ENCODE measurements at regions not wholly inside any gene's neighbourhood (a gene's known extent, or its start where the extent isn't known, plus 50 kb on each side); places are given as distances from the start of the nearest gene placed in this dataset.

GRCh38 chr6:51531623-51532022 is 555.8 kb downstream of the PKHD1 start:
- Histone ChIP-seq H3K4me2 (ENCODE audit: control insufficient read depth, extremely low read depth, insufficient read depth, low read depth, low read length) (no peak overlapping the region), H3K4me1 (ENCODE audit: control insufficient read depth, extremely low read depth, insufficient read depth, low read length) (no peaks in the 10 kb centered on the region), H3K9me1 (ENCODE audit: control insufficient read depth, extremely low read depth, insufficient read depth, low read length) (no peaks in the 10 kb centered on the region), H3K36me3 (ENCODE audit: control insufficient read depth in 2 of 2, extremely low read depth in 1 of 2, insufficient read depth in 2 of 2, low read length in 2 of 2) (no peaks in the 10 kb centered on the region), H4K20me1 (ENCODE audit: control insufficient read depth, extremely low read depth, insufficient read depth, low read length) (no peaks in the 10 kb centered on the region), H3K79me2 (ENCODE audit: control insufficient read depth, insufficient read depth, low read length) (no peaks in the 10 kb centered on the region), H2AFZ (ENCODE audit: control insufficient read depth, low read length) (no peak overlapping the region), H3K27ac (ENCODE audit: control insufficient read depth, insufficient read depth, low read length) (no peak overlapping the region), H3K9ac (ENCODE audit: control insufficient read depth, extremely low read depth, insufficient read depth, low read length) (no peak overlapping the region), H3K27me3 (ENCODE audit: control insufficient read depth, extremely low read depth, insufficient read depth, low read length) (no peaks in the 10 kb centered on the region), H3K4me3 (ENCODE audit: control insufficient read depth in 2 of 3, extremely low read depth in 1 of 3, insufficient read depth in 2 of 3, low read depth in 1 of 3, low read length in 3 of 3) (no peak overlapping the region), H3K9me3 (ENCODE audit: control insufficient read depth, low read depth, low read length) (no peaks in the 10 kb centered on the region)
- dilution Hi-C loops (cut with MboI; ENCODE audit: extremely low pct_ligation_motif_present, low sequenced_read_pairs): no loop called here
- TF ChIP-seq, protein P1, sequence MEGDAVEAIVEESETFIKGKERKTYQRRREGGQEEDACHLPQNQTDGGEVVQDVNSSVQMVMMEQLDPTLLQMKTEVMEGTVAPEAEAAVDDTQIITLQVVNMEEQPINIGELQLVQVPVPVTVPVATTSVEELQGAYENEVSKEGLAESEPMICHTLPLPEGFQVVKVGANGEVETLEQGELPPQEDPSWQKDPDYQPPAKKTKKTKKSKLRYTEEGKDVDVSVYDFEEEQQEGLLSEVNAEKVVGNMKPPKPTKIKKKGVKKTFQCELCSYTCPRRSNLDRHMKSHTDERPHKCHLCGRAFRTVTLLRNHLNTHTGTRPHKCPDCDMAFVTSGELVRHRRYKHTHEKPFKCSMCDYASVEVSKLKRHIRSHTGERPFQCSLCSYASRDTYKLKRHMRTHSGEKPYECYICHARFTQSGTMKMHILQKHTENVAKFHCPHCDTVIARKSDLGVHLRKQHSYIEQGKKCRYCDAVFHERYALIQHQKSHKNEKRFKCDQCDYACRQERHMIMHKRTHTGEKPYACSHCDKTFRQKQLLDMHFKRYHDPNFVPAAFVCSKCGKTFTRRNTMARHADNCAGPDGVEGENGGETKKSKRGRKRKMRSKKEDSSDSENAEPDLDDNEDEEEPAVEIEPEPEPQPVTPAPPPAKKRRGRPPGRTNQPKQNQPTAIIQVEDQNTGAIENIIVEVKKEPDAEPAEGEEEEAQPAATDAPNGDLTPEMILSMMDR (optimal IDR thresholded peaks at IDR 0.05 in 1 of 3, IDR thresholded peaks at IDR 0.05 in 1 of 3, conservative IDR thresholded peaks at IDR 0.05 in 1 of 3; ENCODE audit: extremely low read depth in 1 of 3, insufficient read depth in 2 of 3, low read length in 3 of 3): peak in 1 of 3 experiments; percentile 17
- TF ChIP-seq EZH2 (IDR thresholded peaks at IDR 0.05; ENCODE audit: low read length): no peak
- FAIRE-seq: no peak
- no peak for DNase-seq (ENCODE audit: low read depth, low spot score)

DNA sequence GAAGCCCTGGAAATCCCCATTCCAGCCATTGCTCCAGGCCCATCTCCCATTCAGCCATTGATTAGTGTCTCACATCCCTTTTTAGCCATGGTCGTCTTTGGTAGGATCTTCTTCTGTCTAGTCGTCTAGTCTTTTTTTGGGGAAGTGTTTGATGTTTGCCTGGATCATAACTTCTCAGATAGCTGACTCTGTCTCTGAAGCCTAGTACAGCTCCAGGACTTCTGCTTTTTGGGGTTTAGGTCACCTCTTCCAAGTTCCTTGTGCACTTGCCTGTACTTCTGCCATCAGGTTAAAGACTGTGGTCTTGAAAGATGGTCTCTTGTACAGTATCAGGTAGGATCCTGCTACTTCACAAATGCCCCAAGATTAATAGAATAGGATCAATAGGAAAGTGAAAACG is 553.5 kb downstream of the PKHD1 start:
- dilution Hi-C loops (cut with MboI; ENCODE audit: extremely low pct_ligation_motif_present, low sequenced_read_pairs): no loop called here
- Histone ChIP-seq H2AFZ (ENCODE audit: control insufficient read depth, low read length) (no peak overlapping the region), H3K4me3 (ENCODE audit: control insufficient read depth in 2 of 3, extremely low read depth in 1 of 3, insufficient read depth in 2 of 3, low read depth in 1 of 3, low read length in 3 of 3) (no peak overlapping the region), H3K79me2 (ENCODE audit: control insufficient read depth, insufficient read depth, low read length) (no peaks in the 10 kb centered on the region), H3K27ac (ENCODE audit: control insufficient read depth, insufficient read depth, low read length) (no peak overlapping the region), H3K27me3 (ENCODE audit: control insufficient read depth, extremely low read depth, insufficient read depth, low read length) (no peaks in the 10 kb centered on the region), H3K9me3 (ENCODE audit: control insufficient read depth, low read depth, low read length) (no peaks in the 10 kb centered on the region), H3K4me1 (ENCODE audit: control insufficient read depth, extremely low read depth, insufficient read depth, low read length) (no peaks in the 10 kb centered on the region), H4K20me1 (ENCODE audit: control insufficient read depth, extremely low read depth, insufficient read depth, low read length) (no peaks in the 10 kb centered on the region), H3K4me2 (ENCODE audit: control insufficient read depth, extremely low read depth, insufficient read depth, low read depth, low read length) (no peak overlapping the region), H3K36me3 (ENCODE audit: control insufficient read depth in 2 of 2, extremely low read depth in 1 of 2, insufficient read depth in 2 of 2, low read length in 2 of 2) (no peaks in the 10 kb centered on the region), H3K9me1 (ENCODE audit: control insufficient read depth, extremely low read depth, insufficient read depth, low read length) (no peaks in the 10 kb centered on the region), H3K9ac (ENCODE audit: control insufficient read depth, extremely low read depth, insufficient read depth, low read length) (no peak overlapping the region)
- TF ChIP-seq, protein P1 (optimal IDR thresholded peaks at IDR 0.05 in 1 of 3, IDR thresholded peaks at IDR 0.05 in 1 of 3, conservative IDR thresholded peaks at IDR 0.05 in 1 of 3; ENCODE audit: extremely low read depth in 1 of 3, insufficient read depth in 2 of 3, low read length in 3 of 3): no peak
- TF ChIP-seq EZH2 (IDR thresholded peaks at IDR 0.05; ENCODE audit: low read length): no peak
- DNase-seq (ENCODE audit: low read depth, low spot score): no peak
- no peak for FAIRE-seq

Data from keratinocyte (primary cell).